Hepatocyte (in vitro differentiated cells): ENCODE measurements at regions not wholly inside any gene's neighbourhood (a gene's known extent, or its start where the extent isn't known, plus 50 kb on each side); places are given as distances from the start of the nearest gene placed in this dataset.

Experiments
- CTCF ChIP-seq: fragments of 200-600 bp; sonication (generic); IDR thresholded peaks from 2 replicates; pipeline ENCODE4 v1.5.1; 2016; ENCODE audit warnings: antibody characterized with exemption, mild to moderate bottlenecking; ENCODE audit not compliant: poor library complexity
- EZH2phosphoT487 ChIP-seq: fragments of 200-600 bp; sonication (generic); IDR thresholded peaks from one replicate; pipeline ENCODE4 v1.6.1; 2018; ENCODE audit warnings: antibody characterized with exemption, mild to moderate bottlenecking, low read depth, moderate library complexity; ENCODE audit not compliant: unreplicated experiment, severe bottlenecking

DNA sequence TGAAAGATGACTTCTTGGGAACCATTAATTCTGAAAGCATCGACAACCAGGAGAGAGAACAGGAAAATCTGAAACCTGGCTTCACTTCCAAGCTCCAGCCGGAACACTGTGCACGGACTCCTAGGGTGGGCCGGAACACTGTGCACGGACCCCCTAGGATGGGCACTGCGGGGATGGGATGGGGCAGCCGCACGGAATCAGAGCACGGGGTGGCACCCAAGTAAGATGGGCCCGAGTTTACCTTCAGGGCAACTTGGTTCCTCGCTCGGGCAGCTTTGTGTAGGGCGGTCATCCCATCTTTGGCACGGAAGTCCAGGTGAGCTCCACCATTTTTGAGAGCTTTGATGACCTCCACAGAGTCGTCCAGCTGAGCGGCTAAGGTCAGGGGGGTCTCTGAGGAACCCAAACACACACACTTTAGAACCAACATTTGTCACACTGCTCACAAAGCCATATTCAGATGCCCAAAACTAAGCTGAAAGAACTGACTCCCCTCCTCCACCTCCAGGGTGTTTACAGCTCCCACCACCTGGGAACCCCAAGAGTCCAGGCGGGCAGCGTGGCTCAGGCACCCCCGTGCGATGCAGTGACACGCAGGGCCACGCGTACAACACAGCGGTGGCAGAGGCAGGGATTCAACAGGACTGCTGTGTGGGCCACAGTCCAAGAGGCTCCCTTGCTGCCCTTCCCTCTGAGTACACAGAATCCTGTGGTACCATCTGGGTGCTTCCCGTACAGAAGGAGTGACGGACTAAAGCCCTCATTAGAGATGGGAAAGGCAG is 157.9 kb downstream of the SHANK2 start:
- TF ChIP-seq CTCF = no peak
- TF ChIP-seq EZH2phosphoT487 = no peak
